Sigmoid colon (tissue), 6 donors: ENCODE measurements at regions not wholly inside any gene's neighbourhood (a gene's known extent, or its start where the extent isn't known, plus 50 kb on each side); places are given as distances from the start of the nearest gene placed in this dataset.

ENCODE experiments used
- DNase-seq: peaks from one replicate; pipeline ENCODE4 v3.0.0-alpha.2; 2019
- H3K27ac ChIP-seq, 4 donors: fragments of 200-600 bp; sonication (generic); one replicate each; pipeline ENCODE4 v1.5.1; 2016 to 2019; ENCODE audit warnings: mild to moderate bottlenecking in 1 of 4
- H3K27me3 ChIP-seq, 3 donors: fragments of 200-600 bp; sonication (generic); one replicate each; pipeline ENCODE4 v1.5.1; 2019; ENCODE audit warnings: mild to moderate bottlenecking in 1 of 3
- H3K36me3 ChIP-seq, 4 donors: fragments of 200-600 bp; sonication (generic); one replicate each; pipeline ENCODE4 v1.5.1; 2016 to 2019
- H3K4me1 ChIP-seq, 4 donors: fragments of 200-600 bp; sonication (generic); one replicate each; pipeline ENCODE4 v1.5.1; 2017 to 2019
- H3K4me3 ChIP-seq, 4 donors: fragments of 200-600 bp; sonication (generic); one replicate each; pipeline ENCODE4 v1.5.1; 2017 to 2019; ENCODE audit warnings: mild to moderate bottlenecking in 2 of 4, moderate library complexity in 1 of 4
- H3K9me3 ChIP-seq, 4 donors: fragments of 200-600 bp in 3 of 4; sonication (generic) in 3 of 4; one replicate each; pipeline versions ENCODE4 v1.5.1 to v1.6.1; 2013 to 2019
- EP300 ChIP-seq, 4 donors: sonication (generic); formaldehyde crosslinking; IDR thresholded peaks; one replicate each; pipeline ENCODE4 v1.6.1; 2017; ENCODE audit warnings: antibody characterized with exemption in 4 of 4
- POLR2A ChIP-seq, 2 donors: fragments of 450-650 bp; IDR thresholded peaks; one replicate each; pipeline ENCODE4 v1.6.1; 2016; ENCODE audit warnings: antibody characterized with exemption in 2 of 2, mild to moderate bottlenecking in 2 of 2, moderate library complexity in 2 of 2
- POLR2AphosphoS5 ChIP-seq, 4 donors: sonication (generic); formaldehyde crosslinking; IDR thresholded peaks; one replicate each; pipeline ENCODE4 v1.6.1; 2017; ENCODE audit warnings: antibody characterized with exemption in 4 of 4
- WGBS, 2 donors: extraction: QIAGEN DNeasy Blood & Tissue Kit; methylation state at CpG; one replicate each; pipeline ENCODE4 v1.1.7; 2013; 5-methylcytosine and 5-hydroxymethylcytosine counted together
- intact Hi-C: fragments of 100-400 bp; cut with DNase I; formaldehyde crosslinking; loops from one replicate; pipeline ENCODE4 v1.15.1; 2023
- TF ChIP-seq, protein P1 (sequence below), 4 experiments: fragments of 450-650 bp in 3 of 4; fragments of 200-600 bp in 1 of 4; IDR thresholded peaks; one replicate each; pipeline ENCODE4 v1.5.1; 2016 to 2019; ENCODE audit warnings: antibody characterized with exemption in 4 of 4, mild to moderate bottlenecking in 3 of 4, moderate library complexity in 2 of 4
- donor health status: healthy with polysubstance abuse.
- donor health status: healthy.

DNA sequence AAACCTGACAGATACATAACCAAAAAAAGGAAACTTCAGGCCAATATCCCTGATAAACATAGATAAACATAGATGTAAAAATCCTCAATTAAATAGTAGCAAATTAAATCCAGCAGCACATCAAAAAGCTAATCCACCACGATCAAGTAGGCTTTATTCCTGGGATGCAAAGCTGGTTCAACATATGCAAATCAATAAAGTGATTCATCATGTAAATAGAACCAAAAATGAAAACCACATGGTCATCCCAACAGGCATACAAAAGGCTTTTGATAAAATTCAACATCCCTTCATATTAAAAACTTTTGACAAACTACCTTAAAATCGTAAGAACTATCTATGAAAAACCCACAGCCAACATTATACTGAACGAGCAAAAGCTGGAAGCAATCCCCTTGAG, 882.2 kb downstream of the NTRK3 start:
- intact Hi-C loops = no loop called here

DNA sequence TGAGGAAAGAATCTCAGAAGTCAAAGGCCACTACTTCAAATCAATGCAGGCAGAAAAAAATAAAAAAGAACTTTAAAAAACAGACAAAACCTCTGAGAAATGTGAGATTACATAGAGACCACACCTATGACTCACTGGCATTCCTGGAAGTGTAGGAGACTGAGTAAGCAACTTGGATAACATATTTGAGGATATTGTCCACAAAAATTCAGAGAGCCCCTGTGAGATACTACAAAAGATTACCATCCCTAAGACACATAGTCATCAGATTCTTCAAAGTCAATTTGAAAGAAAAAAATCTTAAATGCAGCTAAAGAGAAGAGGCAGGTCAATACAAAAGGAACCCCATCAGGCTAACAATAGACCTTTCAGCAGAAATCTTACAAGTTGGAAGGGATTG, 887.3 kb downstream of the NTRK3 start:
- no peak for DNase-seq
- TF ChIP-seq EP300 (IDR thresholded peaks at IDR 0.05) (no peak), POLR2A (IDR thresholded peaks at IDR 0.05) (no peak), POLR2AphosphoS5 (IDR thresholded peaks at IDR 0.05) (no peak)
- TF ChIP-seq, protein P1, sequence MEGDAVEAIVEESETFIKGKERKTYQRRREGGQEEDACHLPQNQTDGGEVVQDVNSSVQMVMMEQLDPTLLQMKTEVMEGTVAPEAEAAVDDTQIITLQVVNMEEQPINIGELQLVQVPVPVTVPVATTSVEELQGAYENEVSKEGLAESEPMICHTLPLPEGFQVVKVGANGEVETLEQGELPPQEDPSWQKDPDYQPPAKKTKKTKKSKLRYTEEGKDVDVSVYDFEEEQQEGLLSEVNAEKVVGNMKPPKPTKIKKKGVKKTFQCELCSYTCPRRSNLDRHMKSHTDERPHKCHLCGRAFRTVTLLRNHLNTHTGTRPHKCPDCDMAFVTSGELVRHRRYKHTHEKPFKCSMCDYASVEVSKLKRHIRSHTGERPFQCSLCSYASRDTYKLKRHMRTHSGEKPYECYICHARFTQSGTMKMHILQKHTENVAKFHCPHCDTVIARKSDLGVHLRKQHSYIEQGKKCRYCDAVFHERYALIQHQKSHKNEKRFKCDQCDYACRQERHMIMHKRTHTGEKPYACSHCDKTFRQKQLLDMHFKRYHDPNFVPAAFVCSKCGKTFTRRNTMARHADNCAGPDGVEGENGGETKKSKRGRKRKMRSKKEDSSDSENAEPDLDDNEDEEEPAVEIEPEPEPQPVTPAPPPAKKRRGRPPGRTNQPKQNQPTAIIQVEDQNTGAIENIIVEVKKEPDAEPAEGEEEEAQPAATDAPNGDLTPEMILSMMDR (IDR thresholded peaks at IDR 0.05) = no peak
- Histone ChIP-seq H3K27ac (no peak overlapping the region), H3K4me3 (no peak overlapping the region), H3K27me3 (no peaks in the 10 kb centered on the region), H3K36me3 (no peaks in the 10 kb centered on the region), H3K9me3 (peaks cover 0 to 3% (median 0%) of the 10 kb centered on the region in 4 donors), H3K4me1 (no peaks in the 10 kb centered on the region)
- intact Hi-C loops = no loop called here

More for the DNA sequence above, 882.2 kb downstream of the NTRK3 start:
- DNase-seq = no peak
- H3K27ac ChIP-seq = no peak overlapping the region
- H3K36me3 ChIP-seq = no peaks in the 10 kb centered on the region
- H3K4me3 ChIP-seq = no peak overlapping the region
- TF ChIP-seq POLR2A (IDR thresholded peaks at IDR 0.05) (no peak), EP300 (IDR thresholded peaks at IDR 0.05) (no peak), POLR2AphosphoS5 (IDR thresholded peaks at IDR 0.05) (no peak)
- TF ChIP-seq, protein P1 (IDR thresholded peaks at IDR 0.05) = no peak
- peaks cover 0 to 8% (median 0%) of the 10 kb centered on the region in 4 donors for H3K9me3 ChIP-seq
- no peaks in the 10 kb centered on the region for H3K27me3 ChIP-seq
- H3K4me1 ChIP-seq = no peaks in the 10 kb centered on the region
- WGBS, 2 donors = 43 to 65% methylated on average over 3 of the region's 3 CpGs

DNA sequence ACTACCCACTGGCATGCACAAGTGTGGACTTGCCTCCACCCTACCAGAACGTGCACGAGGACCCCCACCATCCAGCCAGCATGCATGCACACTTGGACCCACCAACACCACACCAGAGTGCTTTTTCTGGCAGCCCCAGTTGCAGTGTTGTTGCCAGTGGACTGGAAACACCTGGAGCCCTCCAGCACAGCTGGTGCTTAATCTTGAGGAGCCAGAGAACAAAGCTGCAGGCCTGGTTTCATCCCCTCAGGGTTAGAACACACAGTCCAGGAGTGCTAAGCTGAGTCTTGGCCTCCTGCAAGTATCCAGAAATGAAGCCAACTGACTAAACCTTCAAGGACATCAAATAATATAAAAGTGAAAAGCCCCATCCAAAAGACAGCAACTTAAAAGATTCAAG, 888.0 kb downstream of the NTRK3 start:
- Histone ChIP-seq H3K27me3 (no peaks in the 10 kb centered on the region), H3K4me1 (no peaks in the 10 kb centered on the region), H3K36me3 (no peaks in the 10 kb centered on the region), H3K4me3 (no peak overlapping the region), H3K9me3 (peaks cover 0 to 3% (median 0%) of the 10 kb centered on the region in 4 donors), H3K27ac (no peak overlapping the region)
- WGBS, 2 donors = 61 to 70% methylated on average over 2 of the region's 2 CpGs
- TF ChIP-seq, protein P1 (IDR thresholded peaks at IDR 0.05) = no peak
- TF ChIP-seq POLR2A (IDR thresholded peaks at IDR 0.05) (no peak), EP300 (IDR thresholded peaks at IDR 0.05) (no peak), POLR2AphosphoS5 (IDR thresholded peaks at IDR 0.05) (no peak)
- intact Hi-C loops = no loop called here
- no peak for DNase-seq

DNA sequence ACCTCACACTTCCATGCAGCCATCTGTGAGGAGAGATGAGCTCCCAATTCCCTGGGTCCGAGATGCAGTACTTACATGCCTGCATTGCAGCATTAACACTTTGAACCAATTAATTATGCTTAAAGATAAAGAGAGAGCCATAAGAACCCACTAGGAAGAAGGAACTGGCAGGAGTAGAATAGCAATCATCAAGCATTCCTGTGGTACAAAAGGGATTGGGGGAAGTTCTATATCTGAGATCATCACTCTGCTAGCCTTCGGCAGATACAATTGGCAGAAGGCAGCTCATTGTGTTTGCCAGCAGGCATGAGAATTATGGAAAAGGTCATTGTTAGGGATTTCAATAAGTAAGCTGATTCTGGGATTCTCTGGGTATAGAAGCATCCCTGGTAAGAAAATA, 891.4 kb downstream of the NTRK3 start:
- Histone ChIP-seq H3K9me3 (peaks cover 0 to 3% (median 0%) of the 10 kb centered on the region in 4 donors), H3K27ac (no peak overlapping the region), H3K4me3 (no peak overlapping the region), H3K4me1 (no peaks in the 10 kb centered on the region), H3K36me3 (no peaks in the 10 kb centered on the region), H3K27me3 (no peaks in the 10 kb centered on the region)
- WGBS, 2 donors = 54 to 62% methylated on average over 2 of the region's 2 CpGs
- intact Hi-C loops = no loop called here
- TF ChIP-seq EP300 (IDR thresholded peaks at IDR 0.05) (no peak), POLR2AphosphoS5 (IDR thresholded peaks at IDR 0.05) (no peak), POLR2A (IDR thresholded peaks at IDR 0.05) (no peak)
- TF ChIP-seq, protein P1 (IDR thresholded peaks at IDR 0.05) = no peak
- DNase-seq = no peak

DNA sequence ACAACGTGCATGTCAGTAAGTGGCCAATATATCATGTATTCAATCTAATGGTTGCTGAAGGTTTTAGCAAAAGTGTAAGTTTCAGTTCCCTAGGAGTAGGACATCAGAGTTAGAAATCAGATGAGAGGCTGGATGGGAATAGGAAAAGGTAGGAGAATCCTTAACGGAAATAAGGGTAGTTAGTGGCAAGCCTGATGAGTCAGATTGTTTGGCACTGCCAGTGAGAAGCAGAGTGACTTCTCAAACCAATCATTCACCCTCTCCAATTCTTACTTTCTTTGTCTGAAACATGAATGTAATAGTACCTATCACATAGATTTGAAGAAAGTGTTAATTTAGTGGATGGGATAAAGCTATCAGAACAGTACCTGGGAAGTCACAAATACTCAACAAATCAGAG, 894.0 kb downstream of the NTRK3 start:
- intact Hi-C loops = no loop called here
- no peaks in the 10 kb centered on the region for H3K9me3 ChIP-seq
- H3K36me3 ChIP-seq = no peaks in the 10 kb centered on the region
- 64 to 77% methylated on average over 2 of the region's 2 CpGs for WGBS, 2 donors
- H3K27ac ChIP-seq = no peak overlapping the region
- H3K4me3 ChIP-seq = no peak overlapping the region
- no peaks in the 10 kb centered on the region for H3K27me3 ChIP-seq
- TF ChIP-seq, protein P1 (IDR thresholded peaks at IDR 0.05) = no peak
- TF ChIP-seq POLR2AphosphoS5 (IDR thresholded peaks at IDR 0.05) (no peak), POLR2A (IDR thresholded peaks at IDR 0.05) (no peak), EP300 (IDR thresholded peaks at IDR 0.05) (no peak)
- no peaks in the 10 kb centered on the region for H3K4me1 ChIP-seq
- DNase-seq = no peak
